Neural cell (in vitro differentiated cells): ENCODE measurements at regions not wholly inside any gene's neighbourhood (a gene's known extent, or its start where the extent isn't known, plus 50 kb on each side); places are given as distances from the start of the nearest gene placed in this dataset.

ENCODE experiments used
- CTCF ChIP-seq: fragments of 450-650 bp; IDR thresholded peaks from 2 replicates; pipeline ENCODE4 v1.5.1; 2014; ENCODE audit warnings: antibody characterized with exemption, mild to moderate bottlenecking, moderate library complexity; ENCODE audit not compliant: poor library complexity, severe bottlenecking
- EP300 ChIP-seq: fragments of 450-650 bp; conservative IDR thresholded peaks from 2 replicates; pipeline ENCODE4 v1.6.1; 2014; ENCODE audit warnings: antibody characterized with exemption, mild to moderate bottlenecking, moderate library complexity; ENCODE audit not compliant: poor library complexity, severe bottlenecking
- REST ChIP-seq: IDR thresholded peaks from 2 replicates; pipeline ENCODE4 v1.6.1; 2012; ENCODE audit warnings: borderline replicate concordance

- TF ChIP-seq REST: no peak
- TF ChIP-seq CTCF: no peak
- no peak for TF ChIP-seq EP300
Measured at GRCh38 chr5:12793373-12793772, 889.1 kb upstream of the CTNND2 start.
